ENCODE measurements at regions not wholly inside any gene's neighbourhood (a gene's known extent, or its start where the extent isn't known, plus 50 kb on each side); places are given as distances from the start of the nearest gene placed in this dataset.

GRCh38 chr6:143621876-143622605, 55.7 kb upstream of the PHACTR2 start:
- no peak for DNase-seq

- DNase-seq, result no peak
These were observed 56.4 kb upstream of the PHACTR2 start for GRCh38 chr6:143621159-143621873.

- peak; percentile 26 for DNase-seq
These were observed 57.3 kb upstream of the PHACTR2 start for GRCh38 chr6:143620447-143620846.

- no peak for DNase-seq
These were observed 57.9 kb upstream of the PHACTR2 start for GRCh38 chr6:143619824-143620401.

- DNase-seq, result no peak
These were observed 61.0 kb upstream of the PHACTR2 start for GRCh38 chr6:143616741-143617140.

GRCh38 chr6:143615785-143616184, 62.0 kb upstream of the PHACTR2 start:
- no peak for DNase-seq

- peak; percentile 50 for DNase-seq
These were observed 63.5 kb upstream of the PHACTR2 start for GRCh38 chr6:143614235-143614634.

GRCh38 chr6:143613749-143614148, 64.0 kb upstream of the PHACTR2 start:
- DNase-seq, result no peak

GRCh38 chr6:143612186-143612585, 65.6 kb upstream of the PHACTR2 start:
- DNase-seq, result no peak

GRCh38 chr6:143611580-143611979, 66.2 kb upstream of the PHACTR2 start:
- no peak for DNase-seq

- DNase-seq, result no peak
These were observed 67.8 kb upstream of the PHACTR2 start for GRCh38 chr6:143609972-143610371.

GRCh38 chr6:143609501-143609900, 68.3 kb upstream of the PHACTR2 start:
- DNase-seq, result no peak

- DNase-seq, result no peak
These were observed 68.9 kb upstream of the PHACTR2 start for GRCh38 chr6:143608906-143609305.

- no peak for DNase-seq
These were observed 69.8 kb upstream of the PHACTR2 start for GRCh38 chr6:143607974-143608373.

GRCh38 chr6:143607168-143607567, 70.6 kb upstream of the PHACTR2 start:
- DNase-seq, result no peak

GRCh38 chr6:143605906-143606521, 71.8 kb upstream of the PHACTR2 start:
- DNase-seq, result no peak

- no peak for DNase-seq
These were observed 74.3 kb upstream of the PHACTR2 start for GRCh38 chr6:143603455-143603854.

GRCh38 chr6:143601504-143601903, 76.3 kb upstream of the PHACTR2 start:
- DNase-seq, result no peak

- no peak for DNase-seq
These were observed 76.9 kb upstream of the PHACTR2 start for GRCh38 chr6:143600821-143601220.

GRCh38 chr6:143598466-143599080, 79.2 kb upstream of the PHACTR2 start:
- DNase-seq, result peak; percentile 77

- DNase-seq, result peak; percentile 51
These were observed 80.9 kb upstream of the PHACTR2 start for GRCh38 chr6:143596866-143597265.

GRCh38 chr6:143595251-143596036, 82.3 kb upstream of the PHACTR2 start:
- DNase-seq, result no peak
